Right lobe of liver (tissue), 4 donors: ENCODE measurements at regions not wholly inside any gene's neighbourhood (a gene's known extent, or its start where the extent isn't known, plus 50 kb on each side); places are given as distances from the start of the nearest gene placed in this dataset.

ENCODE experiments used
- CTCF ChIP-seq, 4 donors: fragments of 200-600 bp in 3 of 4; fragments of 450-650 bp in 1 of 4; IDR thresholded peaks; one replicate each; pipeline versions ENCODE4 v1.5.1 to v1.8.0; 2016 to 2022; ENCODE audit warnings: antibody characterized with exemption in 4 of 4, mild to moderate bottlenecking in 2 of 4
- POLR2A ChIP-seq: fragments of 450-650 bp; IDR thresholded peaks from one replicate; pipeline ENCODE4 v1.6.1; 2017; ENCODE audit warnings: antibody characterized with exemption, mild to moderate bottlenecking
- donor health status: DM: no; HTN: no; CAD: no.
- donor health status: DM: no; HTN: no; CAD: no.
- donor health status: DM: no; HTN: yes; CAD: no.

- TF ChIP-seq POLR2A (no peak), CTCF (IDR thresholded peaks at IDR 0.05) (no peak)
Measured at GRCh38 chr1:74995821-74996220, 138.4 kb upstream of the LHX8 start.
